K562 (cell line): ENCODE measurements at regions not wholly inside any gene's neighbourhood (a gene's known extent, or its start where the extent isn't known, plus 50 kb on each side); places are given as distances from the start of the nearest gene placed in this dataset.
"Not testable (repeated sequence)": the region's sequence is repeated elsewhere in the genome, so short reads cannot be mapped to it uniquely, and the experiment has no call there.

Source experiments
- ATAC-seq: fragments of 200-7000 bp; cut with Tn5 transposase; 3 replicates; pipeline ENCODE4 v1.9.1; 2020; ENCODE audit warnings: moderate library complexity
- BruUV-seq: library from RNA; stranded (reverse); fragments of 400-500 nt; replicated peaks from 2 replicates; lab custom pipeline; 2021; lab: Mats Ljungman, UMichigan
- CTCF ChIA-PET: fragments of 300-600 bp; formaldehyde crosslinking; extraction: SDS; loops from one replicate; lab custom pipeline; 2021; ENCODE audit warnings: low intra/inter-chr PET ratio; lab: Yijun Ruan, JAX
- POLR2A ChIA-PET: fragments of 300-600, 350-650 bp; sonication (Branson Sonifier 250); formaldehyde crosslinking; extraction: SDS; loops from one replicate; lab custom pipeline; 2021; ENCODE audit warnings: antibody characterized with exemption, inconsistent platforms; lab: Yijun Ruan, JAX
- DNase-seq, 4 experiments: peaks; one replicate each; pipeline versions ENCODE4 v3.0.0 to v3.0.0-alpha.2; 2011 to 2018; ENCODE audit warnings: low spot score in 3 of 4, mixed read lengths in 3 of 4; ENCODE audit errors: extremely low read depth in 1 of 4
- FAIRE-seq: peaks from 2 replicates; lab custom pipeline; 2011; peaks lifted over from hg19 to GRCh38; lab: Jason Lieb, UNC
- H2AFZ ChIP-seq: 2 replicates; pipeline ENCODE4 v1.6.0; 2011; ENCODE audit warnings: low read depth, low read length, control low read depth, inconsistent platforms
- H3K27ac ChIP-seq: fragments of 200-600 bp; 3 replicates; pipeline ENCODE4 v1.8.0; 2011; ENCODE audit warnings: low read depth, mild to moderate bottlenecking, control low read depth, inconsistent platforms, low read length, moderate library complexity, mixed read lengths; ENCODE audit errors: extremely low read depth
- H3K27me3 ChIP-seq, 2 experiments: fragments of 300-600 bp in 1 of 2; 2 replicates in 1 of 2; 3 replicates in 1 of 2; pipeline versions ENCODE4 v1.6.0 to v1.8.0; 2011; ENCODE audit warnings: inconsistent platforms in 2 of 2, low read length in 2 of 2, mild to moderate bottlenecking in 1 of 2, mixed read lengths in 1 of 2, moderate library complexity in 1 of 2; ENCODE audit not compliant: control insufficient read depth in 2 of 2, insufficient read depth in 2 of 2
- H3K36me3 ChIP-seq: fragments of 300-600 bp; 3 replicates; pipeline ENCODE4 v1.8.0; 2011; ENCODE audit warnings: mild to moderate bottlenecking, low read length, inconsistent platforms; ENCODE audit not compliant: control insufficient read depth, insufficient read depth
- H3K4me1 ChIP-seq, 2 experiments: fragments of 200-600 bp in 1 of 2; replicated peaks in 1 of 2; 2 replicates in 1 of 2; 3 replicates in 1 of 2; pipeline versions ENCODE4 v1.5.1 to v1.8.0; 2011; ENCODE audit warnings: inconsistent platforms in 2 of 2, low read length in 2 of 2, mild to moderate bottlenecking in 1 of 2, mixed read lengths in 1 of 2, moderate library complexity in 1 of 2; ENCODE audit not compliant: control insufficient read depth in 2 of 2, insufficient read depth in 2 of 2
- H3K4me2 ChIP-seq: 2 replicates; pipeline ENCODE4 v1.6.1; 2011; ENCODE audit warnings: low read length, control low read depth, inconsistent platforms, mixed read lengths; ENCODE audit not compliant: insufficient read depth
- H3K4me3 ChIP-seq: fragments of 200-600 bp; sonication (generic), shearing (Covaris generic); 2 replicates; pipeline ENCODE4 v1.5.1; 2016; ENCODE audit warnings: control low read depth, inconsistent platforms
- H3K79me2 ChIP-seq: fragments of 200-600 bp; 3 replicates; pipeline ENCODE4 v1.8.0; 2011; ENCODE audit warnings: low read length, inconsistent platforms; ENCODE audit not compliant: control insufficient read depth, insufficient read depth
- H3K9ac ChIP-seq, 2 experiments: 2 replicates each; pipeline versions ENCODE4 v1.6.0 to v1.6.1; 2011; ENCODE audit warnings: low read depth in 2 of 2, low read length in 2 of 2, control low read depth in 1 of 2, inconsistent platforms in 1 of 2, mild to moderate bottlenecking in 1 of 2, mixed read lengths in 1 of 2; ENCODE audit not compliant: insufficient read depth in 1 of 2
- H3K9me1 ChIP-seq: one replicate; pipeline ENCODE4 v1.6.0; 2011; ENCODE audit warnings: inconsistent platforms, mild to moderate bottlenecking, low read length, moderate library complexity; ENCODE audit not compliant: control insufficient read depth, insufficient read depth
- H3K9me3 ChIP-seq: replicated peaks from 2 replicates; pipeline ENCODE4 v1.5.1; 2011; ENCODE audit warnings: low read depth, low read length, inconsistent platforms; ENCODE audit not compliant: control insufficient read depth, insufficient read depth
- H4K20me1 ChIP-seq: replicated peaks from 2 replicates; pipeline ENCODE4 v1.6.1; 2011; ENCODE audit warnings: low read length, inconsistent platforms, mixed read lengths; ENCODE audit not compliant: control insufficient read depth, insufficient read depth
- CEBPZ ChIP-seq: fragments of 150-350 bp; IDR thresholded peaks from 2 replicates; pipeline ENCODE4 v1.6.1; 2014; ENCODE audit warnings: low read depth, mild to moderate bottlenecking, low read length, borderline replicate concordance
- ZBTB2 ChIP-seq: fragments of 450-650 bp; IDR thresholded peaks from 2 replicates; pipeline ENCODE4 v1.6.1; 2016; ENCODE audit warnings: antibody characterized with exemption
- ZNF408 ChIP-seq: fragments of 250-450 bp; sonication (Bioruptor Pico); IDR thresholded peaks from 2 replicates; pipeline ENCODE4 v1.4.0; 2020; ENCODE audit warnings: low read depth, mild to moderate bottlenecking, moderate library complexity
- ZNF512 ChIP-seq: IDR thresholded peaks from 2 replicates; pipeline ENCODE4 v1.6.1; 2016; ENCODE audit warnings: missing genetic modification characterization, missing compliant biosample characterization
- WGBS: fragments of 100-300 bp; shearing (Covaris generic); methylation state at CpG from one replicate; pipeline ENCODE4 v1.1.6; 2016; ENCODE audit warnings: low coverage, mixed read lengths; ENCODE audit not compliant: insufficient coverage; ENCODE audit errors: missing lambda C conversion rate; 5-methylcytosine and 5-hydroxymethylcytosine counted together
- in situ Hi-C: fragments of 300-500 bp; cut with MboI; formaldehyde crosslinking; loops from 4 replicates; pipeline ENCODE4 v1.15.0; 2018; ENCODE audit warnings: inconsistent platforms, mixed read lengths
- intact Hi-C: fragments of 100-400 bp; cut with micrococcal nuclease; formaldehyde crosslinking; loops from 2 replicates; pipeline ENCODE4 v1.14.2; 2022

- TF ChIP-seq ZNF408 (CRISPR knock-in tag) (no peak), ZBTB2 (no peak), CEBPZ (no peak)
These were observed 65.2 kb upstream of the GPR6 start (continued) for GRCh38 chr6:109912952-109913351.

GRCh38 chr6:109915748-109916147 lies 62.4 kb upstream of the GPR6 start:
- TF ChIP-seq ZNF512 (tag): peak; percentile 72
- H3K27me3 ChIP-seq: peaks cover 7 to 13% of the 10 kb centered on the region in 2 experiments; a peak in 3 of 5 replicates
- H3K79me2 ChIP-seq, intact Hi-C loops, H3K4me2 ChIP-seq, H3K4me3 ChIP-seq, ATAC-seq, H3K27ac ChIP-seq, CTCF ChIA-PET, H3K9ac ChIP-seq, FAIRE-seq, H3K9me3 ChIP-seq, DNase-seq, H3K9me1 ChIP-seq, H2AFZ ChIP-seq, in situ Hi-C loops, H4K20me1 ChIP-seq, H3K4me1 ChIP-seq, BruUV-seq, H3K36me3 ChIP-seq, POLR2A ChIA-PET: not testable (repeated sequence)
- 17% methylated on average over 1 of the region's 1 CpG for WGBS
